ENCODE measurements at regions not wholly inside any gene's neighbourhood (a gene's known extent, or its start where the extent isn't known, plus 50 kb on each side); places are given as distances from the start of the nearest gene placed in this dataset.
"Not testable (repeated sequence)": the region's sequence is repeated elsewhere in the genome, so short reads cannot be mapped to it uniquely, and the experiment has no call there.

DNA sequence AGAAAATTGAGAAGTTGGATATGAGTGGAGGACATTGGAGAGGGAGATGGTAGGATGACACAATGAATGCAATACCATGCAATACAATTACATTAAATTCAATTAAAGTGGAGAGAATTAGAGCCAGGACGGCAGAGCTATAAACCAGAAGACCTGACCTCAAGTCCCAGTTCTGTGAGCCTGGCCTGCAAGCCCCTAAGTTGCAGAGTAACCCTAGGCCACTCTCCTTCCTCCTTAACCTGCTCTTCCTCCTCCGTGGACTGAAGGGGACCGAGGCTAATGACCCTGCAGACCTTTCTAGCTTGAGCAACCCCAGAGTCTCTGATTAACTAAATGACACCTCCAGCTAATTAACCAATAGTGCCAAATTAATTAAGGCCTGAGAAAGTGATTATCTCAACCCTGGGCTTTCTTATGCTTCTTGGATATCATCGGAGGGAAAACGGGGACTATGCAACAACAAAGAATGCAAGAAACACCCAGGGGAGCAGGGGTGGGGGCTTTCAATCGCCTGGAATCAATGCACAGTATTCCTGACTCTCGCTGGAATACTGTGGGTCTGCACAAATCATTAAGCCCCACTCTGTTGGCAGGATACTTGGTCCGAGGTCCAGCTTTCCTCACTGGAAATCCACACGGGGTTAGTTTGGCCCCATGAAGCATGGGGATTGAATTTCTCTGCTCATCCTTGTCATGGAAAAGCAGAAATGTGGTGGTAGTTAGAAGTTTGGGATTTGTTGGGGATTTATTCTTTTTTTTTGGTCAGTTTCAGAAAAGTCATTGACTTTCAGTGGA lies 548.3 kb downstream of the MN1 start:
- no peak for DNase-seq (ENCODE audit: low spot score)

- DNase-seq (ENCODE audit: low spot score), result not testable (repeated sequence)
Observed at GRCh38 chr22:27254063-27254462, 547.5 kb downstream of the MN1 start.

DNA sequence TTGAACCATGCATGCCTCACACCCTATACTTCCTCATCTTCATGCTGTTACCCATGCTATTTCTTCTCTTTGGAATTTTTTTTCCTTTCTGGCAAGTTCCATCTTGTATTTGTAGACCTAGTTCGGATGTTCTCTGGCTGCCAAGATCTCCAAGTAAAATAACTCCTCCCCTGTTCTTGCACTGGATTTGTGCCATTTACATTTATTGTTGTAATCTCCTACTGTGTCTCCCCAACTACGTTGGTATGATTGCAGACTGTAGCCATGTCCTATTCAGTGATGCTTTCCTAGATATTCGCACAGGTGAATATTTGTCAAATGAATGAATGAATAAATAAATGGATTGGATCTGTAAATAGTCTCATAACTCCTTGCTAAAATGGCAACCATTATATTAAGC lies 546.0 kb downstream of the MN1 start:
- DNase-seq (ENCODE audit: low spot score), result no peak

- no peak for DNase-seq (ENCODE audit: low spot score)
Observed at GRCh38 chr22:27257987-27258386, 543.6 kb downstream of the MN1 start.

GRCh38 chr22:27258616-27259172 lies 542.9 kb downstream of the MN1 start:
- no peak for DNase-seq (ENCODE audit: low spot score)

GRCh38 chr22:27259433-27259832 lies 542.1 kb downstream of the MN1 start:
- DNase-seq (ENCODE audit: low spot score), result no peak

GRCh38 chr22:27260087-27260698 lies 541.4 kb downstream of the MN1 start:
- no peak for DNase-seq (ENCODE audit: low spot score)

DNA sequence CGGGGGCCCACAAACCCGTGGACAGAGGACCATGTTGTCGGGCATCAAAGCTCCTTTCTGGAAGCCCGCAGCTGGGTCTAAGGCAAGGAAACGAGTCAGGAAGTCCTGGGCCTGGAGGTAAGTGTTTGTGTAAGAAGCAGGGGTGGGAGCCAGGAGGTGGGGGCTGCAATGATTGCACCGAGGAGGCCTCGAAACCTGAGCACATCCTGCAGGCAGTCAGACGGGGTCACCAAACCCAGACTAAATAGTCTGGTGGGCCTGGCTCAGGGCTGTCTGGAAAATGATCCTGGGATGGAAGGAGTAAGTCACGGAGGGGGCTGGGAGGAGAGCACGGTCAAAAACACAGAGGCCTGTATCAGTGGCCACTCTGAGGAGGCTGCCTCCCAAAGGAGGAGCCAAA lies 539.2 kb downstream of the MN1 start:
- no peak for DNase-seq (ENCODE audit: low spot score)

GRCh38 chr22:27264184-27264583 lies 537.4 kb downstream of the MN1 start:
- no peak for DNase-seq (ENCODE audit: low spot score)

- DNase-seq (ENCODE audit: low spot score), result no peak
Observed at GRCh38 chr22:27267145-27267544, 534.4 kb downstream of the MN1 start.

GRCh38 chr22:27269751-27270543 lies 531.6 kb downstream of the MN1 start:
- DNase-seq (ENCODE audit: low spot score), result no peak

GRCh38 chr22:27270818-27271510 lies 530.6 kb downstream of the MN1 start:
- no peak for DNase-seq (ENCODE audit: low spot score)

DNA sequence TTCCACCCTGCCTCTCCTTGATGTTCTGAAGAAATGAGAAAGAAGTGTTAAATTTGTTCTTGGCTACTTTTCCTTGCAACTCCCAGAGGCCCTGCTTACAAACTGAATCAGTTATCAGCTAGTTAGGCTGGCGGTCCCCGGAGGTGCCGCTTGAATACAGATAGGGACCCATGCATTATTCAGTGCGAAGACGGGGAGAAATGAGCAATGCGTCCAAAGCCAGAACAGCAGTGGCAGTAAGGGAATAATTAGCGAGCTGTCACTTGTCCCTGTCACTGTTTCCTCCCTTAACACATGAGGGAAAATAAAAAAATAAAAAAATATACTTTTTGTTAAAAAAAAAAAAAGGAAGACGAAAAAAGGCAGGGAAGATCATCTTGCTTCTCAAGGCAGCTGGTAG lies 528.1 kb downstream of the MN1 start:
- DNase-seq (ENCODE audit: low spot score), result no peak

GRCh38 chr22:27273853-27274252 lies 527.7 kb downstream of the MN1 start:
- no peak for DNase-seq (ENCODE audit: low spot score)

- DNase-seq (ENCODE audit: low spot score), result no peak
Observed at GRCh38 chr22:27274770-27275449, 526.6 kb downstream of the MN1 start.

GRCh38 chr22:27278946-27279345 lies 522.6 kb downstream of the MN1 start:
- DNase-seq (ENCODE audit: low spot score), result no peak

DNA sequence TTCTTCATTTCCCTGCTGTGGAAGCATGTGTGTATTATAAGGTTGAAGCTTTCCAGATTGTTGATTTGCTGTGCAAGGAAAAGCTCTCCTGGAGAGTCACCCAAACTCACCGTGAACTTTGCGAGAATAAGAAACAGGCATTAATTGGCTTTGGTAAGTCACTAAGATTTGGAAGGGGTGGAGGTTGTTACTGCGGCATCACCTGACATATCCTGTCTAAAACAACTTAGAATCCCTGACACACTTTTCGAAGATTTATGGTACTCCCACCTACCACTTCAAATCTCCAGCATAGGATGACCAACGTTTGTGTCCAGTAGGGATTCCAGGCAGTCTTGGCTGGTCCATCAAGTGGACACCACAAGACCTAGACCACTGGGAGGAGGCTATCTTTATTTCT lies 518.3 kb downstream of the MN1 start:
- DNase-seq (ENCODE audit: low spot score), result no peak

DNA sequence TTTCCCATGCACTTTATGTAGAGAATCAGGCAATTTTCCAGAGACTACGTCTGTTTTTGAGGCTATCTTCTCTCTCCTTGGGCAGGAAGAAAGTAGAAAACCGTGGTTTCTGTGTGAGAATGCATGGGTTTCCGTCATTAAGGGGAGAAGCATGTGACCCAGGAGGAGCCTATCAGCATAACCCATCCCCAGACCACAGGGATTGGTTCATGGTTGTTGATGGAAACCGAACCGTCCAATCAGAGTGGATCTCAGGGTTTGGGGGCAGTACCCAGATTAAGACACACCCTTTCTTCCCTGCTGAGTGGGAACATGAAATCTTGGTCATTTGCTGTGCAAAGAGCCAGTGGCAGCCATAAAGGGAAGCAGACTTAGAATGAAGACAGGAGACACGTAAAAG lies 517.8 kb downstream of the MN1 start:
- DNase-seq (ENCODE audit: low spot score), result no peak

GRCh38 chr22:27284324-27284723 lies 517.2 kb downstream of the MN1 start:
- DNase-seq (ENCODE audit: low spot score), result no peak

GRCh38 chr22:27286711-27287110 lies 514.8 kb downstream of the MN1 start:
- DNase-seq (ENCODE audit: low spot score), result no peak

DNA sequence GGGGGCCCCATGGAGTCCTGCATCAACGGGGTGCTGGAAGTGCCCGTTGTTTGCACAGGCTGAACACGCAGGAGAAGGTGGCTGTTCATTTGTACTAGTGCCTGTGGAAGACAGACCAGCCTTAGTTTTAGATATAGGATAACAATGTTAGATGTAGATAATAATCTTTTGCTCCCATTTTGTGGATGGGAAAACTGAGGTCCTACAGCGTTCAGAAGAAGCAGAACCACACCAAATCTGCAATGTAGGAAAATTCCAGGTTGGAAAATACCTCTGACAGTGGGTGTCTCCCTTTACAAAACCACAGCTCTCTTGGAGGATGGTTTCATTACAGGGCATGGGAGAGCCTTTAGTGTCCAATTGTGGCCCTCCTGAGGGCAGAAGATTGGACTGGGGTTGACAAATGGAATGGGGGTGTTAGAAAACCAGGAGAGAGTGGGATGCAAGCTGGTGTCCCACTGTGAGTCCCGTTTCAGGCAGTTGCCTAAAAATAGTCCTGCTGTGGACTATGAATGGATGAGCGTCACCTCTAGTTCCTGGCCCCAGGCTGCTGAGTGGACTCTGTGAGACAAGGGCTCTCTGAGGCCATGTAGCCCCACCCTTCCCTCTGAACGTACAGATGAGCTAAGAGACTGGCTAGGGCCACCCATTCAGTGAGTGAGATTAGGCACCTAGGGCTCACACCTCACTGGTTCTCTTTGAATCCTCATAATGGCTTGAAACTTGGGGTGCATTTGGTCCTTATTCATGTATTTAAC lies 508.8 kb downstream of the MN1 start:
- no peak for DNase-seq (ENCODE audit: low spot score)
